H1 (cell line): ENCODE measurements at regions not wholly inside any gene's neighbourhood (a gene's known extent, or its start where the extent isn't known, plus 50 kb on each side); places are given as distances from the start of the nearest gene placed in this dataset.
"Not testable (repeated sequence)": the region's sequence is repeated elsewhere in the genome, so short reads cannot be mapped to it uniquely, and the experiment has no call there.

Experiments
- CBX8 ChIP-seq: fragments of 300-800, 300-1000 bp; sonication (generic); IDR thresholded peaks from 2 replicates; pipeline ENCODE4 v1.7.1; 2016; ENCODE audit warnings: low read depth, low read length, borderline replicate concordance
- EZH2 ChIP-seq: fragments of 200-600 bp; sonication (generic); IDR thresholded peaks from 2 replicates; pipeline ENCODE4 v1.7.1; 2012; ENCODE audit warnings: low read depth, mild to moderate bottlenecking, moderate library complexity, low read length, inconsistent platforms; ENCODE audit not compliant: severe bottlenecking
- POLR2A ChIP-seq, 2 experiments: IDR thresholded peaks; 1 replicate in 1 of 2; 2 replicates in 1 of 2; pipeline ENCODE4 v1.6.1; 2011; ENCODE audit warnings: low read depth in 2 of 2, low read length in 2 of 2, mild to moderate bottlenecking in 2 of 2; ENCODE audit errors: control extremely low read depth in 1 of 2
- RAD21 ChIP-seq, 2 experiments: IDR thresholded peaks in 1 of 2; conservative IDR thresholded peaks in 1 of 2; 2 replicates each; pipeline ENCODE4 v1.6.1; 2011; ENCODE audit warnings: low read depth in 2 of 2, low read length in 2 of 2, improper control_type of control experiment in 1 of 2, inconsistent platforms in 1 of 2, mild to moderate bottlenecking in 1 of 2, moderate library complexity in 1 of 2
- TF ChIP-seq, protein P1 (sequence below), 3 experiments: IDR thresholded peaks; 1 replicate in 2 of 3; 2 replicates in 1 of 3; pipeline versions ENCODE4 v1.5.1 to v1.6.1; 2011; ENCODE audit warnings: low read length in 3 of 3, mild to moderate bottlenecking in 3 of 3, inconsistent platforms in 2 of 3, low read depth in 1 of 3, moderate library complexity in 1 of 3; ENCODE audit not compliant: insufficient read depth in 1 of 3; ENCODE audit errors: control extremely low read depth in 1 of 3

- TF ChIP-seq, protein P1, sequence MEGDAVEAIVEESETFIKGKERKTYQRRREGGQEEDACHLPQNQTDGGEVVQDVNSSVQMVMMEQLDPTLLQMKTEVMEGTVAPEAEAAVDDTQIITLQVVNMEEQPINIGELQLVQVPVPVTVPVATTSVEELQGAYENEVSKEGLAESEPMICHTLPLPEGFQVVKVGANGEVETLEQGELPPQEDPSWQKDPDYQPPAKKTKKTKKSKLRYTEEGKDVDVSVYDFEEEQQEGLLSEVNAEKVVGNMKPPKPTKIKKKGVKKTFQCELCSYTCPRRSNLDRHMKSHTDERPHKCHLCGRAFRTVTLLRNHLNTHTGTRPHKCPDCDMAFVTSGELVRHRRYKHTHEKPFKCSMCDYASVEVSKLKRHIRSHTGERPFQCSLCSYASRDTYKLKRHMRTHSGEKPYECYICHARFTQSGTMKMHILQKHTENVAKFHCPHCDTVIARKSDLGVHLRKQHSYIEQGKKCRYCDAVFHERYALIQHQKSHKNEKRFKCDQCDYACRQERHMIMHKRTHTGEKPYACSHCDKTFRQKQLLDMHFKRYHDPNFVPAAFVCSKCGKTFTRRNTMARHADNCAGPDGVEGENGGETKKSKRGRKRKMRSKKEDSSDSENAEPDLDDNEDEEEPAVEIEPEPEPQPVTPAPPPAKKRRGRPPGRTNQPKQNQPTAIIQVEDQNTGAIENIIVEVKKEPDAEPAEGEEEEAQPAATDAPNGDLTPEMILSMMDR (IDR thresholded peaks at IDR 0.05; ENCODE audit: control extremely low read depth in 1 of 3, insufficient read depth in 1 of 3, low read depth in 1 of 3, low read length in 3 of 3): not testable (repeated sequence)
- not testable (repeated sequence) for TF ChIP-seq CBX8; POLR2A (IDR thresholded peaks at IDR 0.05; ENCODE audit: control extremely low read depth in 1 of 2, low read depth in 2 of 2, low read length in 2 of 2); RAD21 (IDR thresholded peaks at IDR 0.05 in 1 of 2, conservative IDR thresholded peaks at IDR 0.05 in 1 of 2; ENCODE audit: low read depth in 2 of 2, low read length in 2 of 2); EZH2
Measured at GRCh38 chr1:120524416-120524815, 109.6 kb downstream of the NBPF8 start.
